Prostate gland (tissue), 2 donors: ENCODE measurements at regions not wholly inside any gene's neighbourhood (a gene's known extent, or its start where the extent isn't known, plus 50 kb on each side); places are given as distances from the start of the nearest gene placed in this dataset.

Experiments
- CTCF ChIP-seq, 4 experiments: fragments of 200-600 bp in 2 of 4; fragments of 450-650 bp in 2 of 4; sonication (generic) in 2 of 4; IDR thresholded peaks; 1 replicate in 3 of 4; 2 replicates in 1 of 4; pipeline ENCODE4 v1.5.1; 2016 to 2019; ENCODE audit warnings: antibody characterized with exemption in 4 of 4, mild to moderate bottlenecking in 2 of 4, moderate library complexity in 2 of 4
- POLR2AphosphoS5 ChIP-seq: sonication (generic); formaldehyde crosslinking; IDR thresholded peaks from one replicate; pipeline ENCODE4 v1.6.1; 2017; ENCODE audit warnings: antibody characterized with exemption

DNA sequence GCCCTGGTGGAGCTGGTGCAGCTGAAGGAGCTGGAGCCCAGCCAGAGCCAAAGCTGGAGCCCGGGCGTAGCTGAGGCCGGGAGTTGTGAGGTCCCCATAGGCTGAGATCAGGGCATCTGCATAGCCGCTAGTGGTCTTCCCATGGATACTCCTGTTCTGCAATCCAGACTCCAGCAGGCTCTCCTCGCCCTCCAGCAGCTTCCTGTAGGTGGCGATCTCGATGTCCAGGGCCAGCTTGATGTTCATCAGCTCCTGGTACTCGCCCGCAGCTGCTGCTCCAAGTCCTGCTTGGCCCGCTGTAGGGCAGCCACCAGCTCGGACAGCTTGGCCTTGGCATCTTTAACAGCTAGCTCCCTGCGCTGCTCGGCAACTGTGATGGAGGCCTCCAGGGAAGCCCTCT, 966.1 kb downstream of the FSCB start:
- TF ChIP-seq CTCF (IDR thresholded peaks at IDR 0.05) (no peak), POLR2AphosphoS5 (no peak)
